SK-N-SH (cell line): ENCODE measurements at regions not wholly inside any gene's neighbourhood (a gene's known extent, or its start where the extent isn't known, plus 50 kb on each side); places are given as distances from the start of the nearest gene placed in this dataset.

Source experiments
- CTCF ChIP-seq: fragments of 200-600 bp; sonication (generic); IDR thresholded peaks from 2 replicates; pipeline ENCODE4 v1.6.1; 2017; ENCODE audit warnings: antibody characterized with exemption, mild to moderate bottlenecking, moderate library complexity
- EZH2phosphoT487 ChIP-seq: fragments of 200-600 bp; sonication (generic); IDR thresholded peaks from 2 replicates; pipeline ENCODE4 v1.6.1; 2017; ENCODE audit warnings: low read depth, mixed run types, mild to moderate bottlenecking, antibody characterized with exemption, moderate library complexity, borderline replicate concordance
- FOXJ3 ChIP-seq: sonication (generic); formaldehyde crosslinking; IDR thresholded peaks from 2 replicates; pipeline ENCODE4 v1.5.1; 2020; ENCODE audit warnings: mild to moderate bottlenecking, missing genetic modification reagents
- IRF3 ChIP-seq: fragments of 150-350 bp; IDR thresholded peaks from 2 replicates; pipeline ENCODE4 v1.6.1; 2016; ENCODE audit warnings: mild to moderate bottlenecking, low read depth, low read length
- JUND ChIP-seq: IDR thresholded peaks from 2 replicates; pipeline ENCODE4 v1.4.0; 2012
- MAX ChIP-seq: IDR thresholded peaks from 2 replicates; pipeline ENCODE4 v1.4.0; 2012; ENCODE audit warnings: low read depth
- MXI1 ChIP-seq: IDR thresholded peaks from 2 replicates; pipeline ENCODE4 v1.6.1; 2012; ENCODE audit warnings: mild to moderate bottlenecking, low read depth, low read length, improper control_type of control experiment
- NFIC ChIP-seq: IDR thresholded peaks from 2 replicates; pipeline ENCODE4 v1.4.0; 2012; ENCODE audit warnings: borderline replicate concordance
- POLR2AphosphoS5 ChIP-seq: IDR thresholded peaks from 2 replicates; pipeline ENCODE4 v1.6.1; 2012; ENCODE audit warnings: low read depth, low read length
- REST ChIP-seq: IDR thresholded peaks from 2 replicates; pipeline ENCODE4 v1.6.1; 2012; ENCODE audit warnings: mild to moderate bottlenecking, low read depth, low read length, moderate library complexity
- RFX5 ChIP-seq: IDR thresholded peaks from 2 replicates; pipeline ENCODE4 v1.6.1; 2012; ENCODE audit warnings: mild to moderate bottlenecking, improper control_type of control experiment, low read length
- SIN3A ChIP-seq: IDR thresholded peaks from 2 replicates; pipeline ENCODE4 v1.6.1; 2012; ENCODE audit warnings: low read depth, mild to moderate bottlenecking, low read length, moderate library complexity, borderline replicate concordance
- TAF1 ChIP-seq: IDR thresholded peaks from 2 replicates; pipeline ENCODE4 v1.6.1; 2012; ENCODE audit warnings: low read depth, mild to moderate bottlenecking, low read length, moderate library complexity, borderline replicate concordance
- TEAD4 ChIP-seq: IDR thresholded peaks from 2 replicates; pipeline ENCODE4 v1.4.0; 2012; ENCODE audit warnings: mild to moderate bottlenecking, borderline replicate concordance; ENCODE audit not compliant: insufficient read depth

- no peak for TF ChIP-seq TEAD4
- TF ChIP-seq CTCF = no peak
- TF ChIP-seq IRF3 = no peak
- no peak for TF ChIP-seq TAF1
- TF ChIP-seq RFX5 = no peak
- no peak for TF ChIP-seq SIN3A
- no peak for TF ChIP-seq FOXJ3
- TF ChIP-seq POLR2AphosphoS5 = no peak
- TF ChIP-seq NFIC = no peak
- TF ChIP-seq JUND = no peak
- TF ChIP-seq MXI1 = no peak
- no peak for TF ChIP-seq REST
- TF ChIP-seq EZH2phosphoT487 = no peak
- no peak for TF ChIP-seq MAX
Measured at GRCh38 chrX:7318241-7318640, 170.3 kb upstream of the PUDP start.
